ENCODE measurements at regions not wholly inside any gene's neighbourhood (a gene's known extent, or its start where the extent isn't known, plus 50 kb on each side); places are given as distances from the start of the nearest gene placed in this dataset.

DNA sequence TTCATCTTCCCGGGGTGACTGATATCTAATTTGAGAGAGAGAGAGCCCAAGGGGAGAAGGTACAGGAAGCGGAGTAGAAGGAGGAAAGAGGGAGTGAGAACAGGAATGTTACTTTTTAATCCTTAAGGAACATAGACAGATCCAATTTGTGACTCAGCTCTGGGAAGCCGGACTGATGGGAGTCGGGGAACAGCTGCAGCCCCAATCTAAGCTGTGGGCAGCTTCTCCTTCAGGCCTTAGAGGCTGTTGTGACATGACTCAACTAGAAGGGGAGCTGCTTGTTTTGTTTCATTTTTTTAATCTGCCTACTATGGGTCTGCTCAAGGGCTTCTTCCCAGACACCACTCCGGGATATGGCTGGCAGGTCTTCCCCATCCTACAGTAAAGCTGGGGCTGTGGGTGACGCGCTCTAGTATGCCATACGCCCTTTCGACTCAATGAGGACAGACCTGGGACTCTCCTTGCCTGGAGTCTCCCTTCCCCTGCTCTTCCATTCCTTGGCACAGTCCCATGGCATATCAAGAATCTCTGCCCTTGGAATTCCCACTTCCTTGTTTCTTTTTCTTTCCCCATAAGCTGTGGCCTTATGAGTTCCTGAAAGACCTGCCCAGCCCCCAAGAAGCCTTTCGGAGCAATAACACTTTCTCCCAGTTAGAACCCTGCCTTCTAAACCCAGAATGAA lies 103.3 kb upstream of the AKIP1 start:
- no peak overlapping the region for H3K27ac ChIP-seq
- TF ChIP-seq ZFX (IDR thresholded peaks at IDR 0.05; ENCODE audit: borderline replicate concordance) = no peak
- TF ChIP-seq, protein P1, sequence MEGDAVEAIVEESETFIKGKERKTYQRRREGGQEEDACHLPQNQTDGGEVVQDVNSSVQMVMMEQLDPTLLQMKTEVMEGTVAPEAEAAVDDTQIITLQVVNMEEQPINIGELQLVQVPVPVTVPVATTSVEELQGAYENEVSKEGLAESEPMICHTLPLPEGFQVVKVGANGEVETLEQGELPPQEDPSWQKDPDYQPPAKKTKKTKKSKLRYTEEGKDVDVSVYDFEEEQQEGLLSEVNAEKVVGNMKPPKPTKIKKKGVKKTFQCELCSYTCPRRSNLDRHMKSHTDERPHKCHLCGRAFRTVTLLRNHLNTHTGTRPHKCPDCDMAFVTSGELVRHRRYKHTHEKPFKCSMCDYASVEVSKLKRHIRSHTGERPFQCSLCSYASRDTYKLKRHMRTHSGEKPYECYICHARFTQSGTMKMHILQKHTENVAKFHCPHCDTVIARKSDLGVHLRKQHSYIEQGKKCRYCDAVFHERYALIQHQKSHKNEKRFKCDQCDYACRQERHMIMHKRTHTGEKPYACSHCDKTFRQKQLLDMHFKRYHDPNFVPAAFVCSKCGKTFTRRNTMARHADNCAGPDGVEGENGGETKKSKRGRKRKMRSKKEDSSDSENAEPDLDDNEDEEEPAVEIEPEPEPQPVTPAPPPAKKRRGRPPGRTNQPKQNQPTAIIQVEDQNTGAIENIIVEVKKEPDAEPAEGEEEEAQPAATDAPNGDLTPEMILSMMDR (IDR thresholded peaks at IDR 0.05) = no peak

GRCh38 chr11:8808226-8808585 lies 102.8 kb upstream of the AKIP1 start:
- TF ChIP-seq, protein P1 (IDR thresholded peaks at IDR 0.05) = no peak
- TF ChIP-seq ZFX (IDR thresholded peaks at IDR 0.05; ENCODE audit: borderline replicate concordance) = no peak
- no peak overlapping the region for H3K27ac ChIP-seq

DNA sequence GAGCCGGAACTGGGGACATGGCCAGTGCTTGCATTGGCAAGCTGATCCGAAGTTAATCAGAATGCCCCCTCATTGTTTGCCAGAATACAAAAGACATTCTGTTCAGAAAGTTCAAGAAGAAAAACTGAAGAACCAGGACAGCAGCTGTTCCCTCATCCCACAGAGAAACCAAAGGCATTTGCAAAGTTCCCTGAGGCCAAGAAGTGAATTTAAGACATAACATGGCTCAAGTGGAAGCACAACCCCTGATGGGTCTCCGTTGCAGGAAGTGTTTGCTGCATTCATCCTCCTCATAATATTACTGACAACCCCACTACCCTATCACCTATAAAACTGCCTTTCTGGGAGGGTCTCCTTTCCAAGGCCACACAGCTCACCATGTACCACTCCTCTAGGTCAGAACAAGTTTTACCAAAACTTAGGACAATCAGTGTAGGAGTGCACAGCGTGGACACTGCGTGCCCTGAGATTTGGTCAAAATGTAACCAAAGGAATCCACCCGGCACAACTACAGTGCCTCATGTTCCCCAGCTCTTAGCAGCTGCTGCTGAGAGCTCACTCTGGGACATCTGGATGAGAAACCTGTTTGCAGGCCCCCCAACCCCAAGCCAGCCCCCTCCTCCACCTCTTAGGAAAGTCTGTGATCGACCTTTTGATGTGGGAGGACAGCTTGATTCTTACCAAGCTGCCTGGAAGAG lies 101.6 kb upstream of the AKIP1 start:
- H3K27ac ChIP-seq = no peak overlapping the region

DNA sequence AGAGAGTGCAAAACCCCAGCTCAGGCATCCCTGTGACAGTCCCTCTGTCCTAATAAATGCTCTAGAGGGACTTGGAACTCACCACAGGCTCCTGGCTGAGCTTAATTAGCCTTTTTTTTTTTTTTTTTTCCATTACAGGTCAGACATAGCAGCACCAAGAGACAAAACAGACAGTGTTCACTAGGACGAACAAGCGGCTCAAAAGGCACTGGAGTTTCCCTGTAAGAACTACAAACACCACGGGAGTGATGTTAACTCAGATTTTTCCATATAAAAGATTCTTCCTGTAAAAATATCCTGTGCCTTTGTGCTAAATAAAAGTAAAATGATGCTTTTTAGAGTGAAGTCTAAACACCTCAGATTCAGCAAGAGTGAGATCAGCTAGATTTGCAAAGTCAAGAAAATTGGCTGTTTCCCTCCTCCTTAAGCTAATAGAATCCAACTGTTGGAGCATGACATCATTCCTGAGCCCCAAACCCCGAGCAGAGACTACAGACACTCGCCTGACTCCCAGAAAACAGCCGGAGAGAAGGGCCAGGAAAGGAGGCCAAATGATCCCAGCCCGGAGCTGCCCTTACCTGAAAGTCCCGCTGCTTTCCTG lies 101.0 kb upstream of the AKIP1 start:
- no peak for TF ChIP-seq ZFX (IDR thresholded peaks at IDR 0.05; ENCODE audit: borderline replicate concordance)
- TF ChIP-seq, protein P1 (IDR thresholded peaks at IDR 0.05) = no peak
- H3K27ac ChIP-seq = no peak overlapping the region

More for the DNA sequence above, 101.6 kb upstream of the AKIP1 start:
- no peak for TF ChIP-seq ZFX (IDR thresholded peaks at IDR 0.05; ENCODE audit: borderline replicate concordance)
- TF ChIP-seq, protein P1 (IDR thresholded peaks at IDR 0.05) = no peak

DNA sequence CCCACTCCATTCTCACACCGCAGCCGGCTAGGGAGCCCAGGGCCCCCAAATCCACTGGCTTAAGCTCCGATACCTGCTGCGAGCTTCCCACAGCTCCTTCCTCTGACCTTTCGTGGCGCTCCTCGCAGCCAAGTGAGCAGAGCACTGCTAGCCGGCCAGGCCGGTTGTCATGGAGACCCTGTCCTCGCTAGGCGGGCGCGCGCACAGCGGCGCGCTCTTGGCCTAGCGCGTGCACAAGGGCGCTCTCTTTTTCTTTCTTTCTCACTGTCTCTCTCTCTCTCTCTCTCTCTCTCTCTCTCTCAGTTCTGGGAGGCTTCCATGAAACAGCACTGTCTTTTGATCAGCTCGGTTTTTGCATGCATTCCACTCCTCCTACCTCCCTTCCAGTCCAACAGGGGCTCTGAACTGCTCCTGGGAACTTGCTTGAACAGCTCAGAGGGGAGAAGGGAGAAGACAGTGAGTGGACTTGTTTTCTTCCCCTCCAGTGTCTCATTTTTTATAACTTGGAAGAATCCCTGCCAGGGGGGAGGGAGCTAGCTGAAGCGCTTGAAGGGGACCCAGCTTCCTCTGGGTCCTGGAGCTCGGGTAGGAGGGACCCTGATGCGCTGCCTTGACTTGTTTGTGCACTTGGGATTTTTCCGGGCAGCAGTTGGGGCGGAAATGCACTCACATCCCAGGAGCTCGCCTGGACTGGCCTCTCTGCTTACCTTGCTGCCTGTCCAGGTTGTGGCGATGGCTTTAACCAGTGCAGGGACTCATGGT lies 100.3 kb upstream of the AKIP1 start:
- no peak for TF ChIP-seq ZFX (IDR thresholded peaks at IDR 0.05; ENCODE audit: borderline replicate concordance)
- TF ChIP-seq, protein P1 (IDR thresholded peaks at IDR 0.05) = peak; percentile 17
- H3K27ac ChIP-seq = no peak overlapping the region

- TF ChIP-seq, protein P1 (IDR thresholded peaks at IDR 0.05) = no peak
- no peak for TF ChIP-seq ZFX (IDR thresholded peaks at IDR 0.05; ENCODE audit: borderline replicate concordance)
Observed at GRCh38 chr11:8811571-8811970, 99.4 kb upstream of the AKIP1 start.

More at GRCh38 chr11:8811571-8811970, 99.4 kb upstream of the AKIP1 start:
- H3K27ac ChIP-seq = no peak overlapping the region

All from 22Rv1 (cell line).